K562 (cell line): ENCODE measurements at regions not wholly inside any gene's neighbourhood (a gene's known extent, or its start where the extent isn't known, plus 50 kb on each side); places are given as distances from the start of the nearest gene placed in this dataset.

Source experiments
- ATAC-seq: fragments of 200-7000 bp; cut with Tn5 transposase; 3 replicates; pipeline ENCODE4 v1.9.1; 2020; ENCODE audit warnings: moderate library complexity
- BruUV-seq: library from RNA; stranded (reverse); fragments of 400-500 nt; replicated peaks from 2 replicates; lab custom pipeline; 2021; lab: Mats Ljungman, UMichigan
- CTCF ChIA-PET: fragments of 300-600 bp; formaldehyde crosslinking; extraction: SDS; loops from one replicate; lab custom pipeline; 2021; ENCODE audit warnings: low intra/inter-chr PET ratio; lab: Yijun Ruan, JAX
- POLR2A ChIA-PET: fragments of 300-600, 350-650 bp; sonication (Branson Sonifier 250); formaldehyde crosslinking; extraction: SDS; loops from one replicate; lab custom pipeline; 2021; ENCODE audit warnings: antibody characterized with exemption, inconsistent platforms; lab: Yijun Ruan, JAX
- DNase-seq, 4 experiments: peaks; one replicate each; pipeline versions ENCODE4 v3.0.0 to v3.0.0-alpha.2; 2011 to 2018; ENCODE audit warnings: low spot score in 3 of 4, mixed read lengths in 3 of 4; ENCODE audit errors: extremely low read depth in 1 of 4
- FAIRE-seq: peaks from 2 replicates; lab custom pipeline; 2011; peaks lifted over from hg19 to GRCh38; lab: Jason Lieb, UNC
- H2AFZ ChIP-seq: 2 replicates; pipeline ENCODE4 v1.6.0; 2011; ENCODE audit warnings: low read depth, low read length, control low read depth, inconsistent platforms
- H3K27ac ChIP-seq: fragments of 200-600 bp; 3 replicates; pipeline ENCODE4 v1.8.0; 2011; ENCODE audit warnings: low read depth, mild to moderate bottlenecking, control low read depth, inconsistent platforms, low read length, moderate library complexity, mixed read lengths; ENCODE audit errors: extremely low read depth
- H3K27me3 ChIP-seq, 2 experiments: fragments of 300-600 bp in 1 of 2; 2 replicates in 1 of 2; 3 replicates in 1 of 2; pipeline versions ENCODE4 v1.6.0 to v1.8.0; 2011; ENCODE audit warnings: inconsistent platforms in 2 of 2, low read length in 2 of 2, mild to moderate bottlenecking in 1 of 2, mixed read lengths in 1 of 2, moderate library complexity in 1 of 2; ENCODE audit not compliant: control insufficient read depth in 2 of 2, insufficient read depth in 2 of 2
- H3K36me3 ChIP-seq: fragments of 300-600 bp; 3 replicates; pipeline ENCODE4 v1.8.0; 2011; ENCODE audit warnings: mild to moderate bottlenecking, low read length, inconsistent platforms; ENCODE audit not compliant: control insufficient read depth, insufficient read depth
- H3K4me1 ChIP-seq, 2 experiments: fragments of 200-600 bp in 1 of 2; replicated peaks in 1 of 2; 2 replicates in 1 of 2; 3 replicates in 1 of 2; pipeline versions ENCODE4 v1.5.1 to v1.8.0; 2011; ENCODE audit warnings: inconsistent platforms in 2 of 2, low read length in 2 of 2, mild to moderate bottlenecking in 1 of 2, mixed read lengths in 1 of 2, moderate library complexity in 1 of 2; ENCODE audit not compliant: control insufficient read depth in 2 of 2, insufficient read depth in 2 of 2
- H3K4me2 ChIP-seq: 2 replicates; pipeline ENCODE4 v1.6.1; 2011; ENCODE audit warnings: low read length, control low read depth, inconsistent platforms, mixed read lengths; ENCODE audit not compliant: insufficient read depth
- H3K4me3 ChIP-seq: fragments of 200-600 bp; sonication (generic), shearing (Covaris generic); 2 replicates; pipeline ENCODE4 v1.5.1; 2016; ENCODE audit warnings: control low read depth, inconsistent platforms
- H3K79me2 ChIP-seq: fragments of 200-600 bp; 3 replicates; pipeline ENCODE4 v1.8.0; 2011; ENCODE audit warnings: low read length, inconsistent platforms; ENCODE audit not compliant: control insufficient read depth, insufficient read depth
- H3K9ac ChIP-seq, 2 experiments: 2 replicates each; pipeline versions ENCODE4 v1.6.0 to v1.6.1; 2011; ENCODE audit warnings: low read depth in 2 of 2, low read length in 2 of 2, control low read depth in 1 of 2, inconsistent platforms in 1 of 2, mild to moderate bottlenecking in 1 of 2, mixed read lengths in 1 of 2; ENCODE audit not compliant: insufficient read depth in 1 of 2
- H3K9me1 ChIP-seq: one replicate; pipeline ENCODE4 v1.6.0; 2011; ENCODE audit warnings: inconsistent platforms, mild to moderate bottlenecking, low read length, moderate library complexity; ENCODE audit not compliant: control insufficient read depth, insufficient read depth
- H3K9me3 ChIP-seq: replicated peaks from 2 replicates; pipeline ENCODE4 v1.5.1; 2011; ENCODE audit warnings: low read depth, low read length, inconsistent platforms; ENCODE audit not compliant: control insufficient read depth, insufficient read depth
- H4K20me1 ChIP-seq: replicated peaks from 2 replicates; pipeline ENCODE4 v1.6.1; 2011; ENCODE audit warnings: low read length, inconsistent platforms, mixed read lengths; ENCODE audit not compliant: control insufficient read depth, insufficient read depth
- BCL6 ChIP-seq: fragments of 250-450 bp; sonication (Bioruptor Pico); IDR thresholded peaks from 2 replicates; pipeline ENCODE4 v1.4.0; 2020
- ETS1 ChIP-seq: conservative IDR thresholded peaks from 2 replicates; pipeline ENCODE4 v1.6.1; 2011; ENCODE audit warnings: low read depth, mild to moderate bottlenecking, low read length; ENCODE audit not compliant: control insufficient read depth
- MED1 ChIP-seq: sonication (generic); formaldehyde crosslinking; IDR thresholded peaks from 2 replicates; pipeline ENCODE4 v1.8.1; 2023; ENCODE audit warnings: missing genetic modification reagents, borderline replicate concordance
- MTA2 ChIP-seq: fragments of 450-650 bp; IDR thresholded peaks from 2 replicates; pipeline ENCODE4 v1.6.1; 2016; ENCODE audit warnings: low read depth
- PHB2 ChIP-seq: fragments of 450-650 bp; IDR thresholded peaks from 2 replicates; pipeline ENCODE4 v1.6.1; 2017; ENCODE audit warnings: low read depth
- PPARD ChIP-seq: fragments of 250-450 bp; sonication (Bioruptor Pico); IDR thresholded peaks from 2 replicates; pipeline ENCODE4 v1.8.0; 2022; ENCODE audit warnings: inconsistent platforms, mild to moderate bottlenecking, moderate library complexity
- TAL1 ChIP-seq: fragments of 450-650 bp; IDR thresholded peaks from 2 replicates; pipeline ENCODE4 v1.6.1; 2016; ENCODE audit warnings: mild to moderate bottlenecking
- TBP ChIP-seq: optimal IDR thresholded peaks from 2 replicates; pipeline ENCODE3; 2011; ENCODE audit warnings: low read depth, low read length, improper control_type of control experiment
- WHSC1 ChIP-seq: IDR thresholded peaks from one replicate; pipeline ENCODE4 v1.6.1; 2012; ENCODE audit warnings: low read length, control low read depth, inconsistent platforms
- ZNF165 ChIP-seq: fragments of 250-450 bp; sonication (Bioruptor Pico); IDR thresholded peaks from 2 replicates; pipeline ENCODE4 v1.4.0; 2020; ENCODE audit warnings: borderline replicate concordance
- ZNF780A ChIP-seq: fragments of 250-450 bp; sonication (Bioruptor Pico); IDR thresholded peaks from 2 replicates; pipeline ENCODE4 v1.5.0; 2021; ENCODE audit warnings: mild to moderate bottlenecking
- WGBS: fragments of 100-300 bp; shearing (Covaris generic); methylation state at CpG from one replicate; pipeline ENCODE4 v1.1.6; 2016; ENCODE audit warnings: low coverage, mixed read lengths; ENCODE audit not compliant: insufficient coverage; ENCODE audit errors: missing lambda C conversion rate; 5-methylcytosine and 5-hydroxymethylcytosine counted together
- in situ Hi-C: fragments of 300-500 bp; cut with MboI; formaldehyde crosslinking; loops from 4 replicates; pipeline ENCODE4 v1.15.0; 2018; ENCODE audit warnings: inconsistent platforms, mixed read lengths
- intact Hi-C: fragments of 100-400 bp; cut with micrococcal nuclease; formaldehyde crosslinking; loops from 2 replicates; pipeline ENCODE4 v1.14.2; 2022

- TF ChIP-seq ZNF780A (CRISPR knock-in tag), result no peak
- no peak for TF ChIP-seq PPARD (CRISPR knock-in tag)
- no peak for TF ChIP-seq TAL1
- TF ChIP-seq PHB2, result no peak
Observed at GRCh38 chr9:89797937-89798455, 193.2 kb downstream of the GADD45G start (continued).

GRCh38 chr9:89798547-89799120 lies 193.8 kb downstream of the GADD45G start:
- Histone ChIP-seq H3K9ac (no peak overlapping the region), H3K4me3 (no peak overlapping the region), H3K27me3 (peaks cover 0 to 4% of the 10 kb centered on the region in 2 experiments; a peak in 1 of 5 replicates), H3K79me2 (no peaks in the 10 kb centered on the region), H4K20me1 (no peaks in the 10 kb centered on the region), H2AFZ (no peak overlapping the region), H3K9me3 (no peaks in the 10 kb centered on the region), H3K27ac (no peak overlapping the region), H3K36me3 (no peaks in the 10 kb centered on the region), H3K4me1 (no peaks in the 10 kb centered on the region), H3K9me1 (no peaks in the 10 kb centered on the region), H3K4me2 (no peak overlapping the region)
- POLR2A ChIA-PET, result no interaction called here
- CTCF ChIA-PET, result no interaction called here
- BruUV-seq, result no TSS peak
- TF ChIP-seq TBP, result no peak
- TF ChIP-seq BCL6 (CRISPR knock-in tag), result no peak
- TF ChIP-seq MED1 (CRISPR knock-in tag), result no peak
- TF ChIP-seq MTA2, result no peak
- no peak for TF ChIP-seq WHSC1
- no peak for TF ChIP-seq ZNF165 (CRISPR knock-in tag)
- no peak for TF ChIP-seq ETS1
- DNase-seq (no peak), ATAC-seq (no peak), FAIRE-seq (no peak)
- intact Hi-C loops, result no loop called here
- 0% methylated on average over 2 of the region's 4 CpGs for WGBS
- in situ Hi-C loops, result no loop called here
